ENCODE measurements at regions not wholly inside any gene's neighbourhood (a gene's known extent, or its start where the extent isn't known, plus 50 kb on each side); places are given as distances from the start of the nearest gene placed in this dataset.

DNA sequence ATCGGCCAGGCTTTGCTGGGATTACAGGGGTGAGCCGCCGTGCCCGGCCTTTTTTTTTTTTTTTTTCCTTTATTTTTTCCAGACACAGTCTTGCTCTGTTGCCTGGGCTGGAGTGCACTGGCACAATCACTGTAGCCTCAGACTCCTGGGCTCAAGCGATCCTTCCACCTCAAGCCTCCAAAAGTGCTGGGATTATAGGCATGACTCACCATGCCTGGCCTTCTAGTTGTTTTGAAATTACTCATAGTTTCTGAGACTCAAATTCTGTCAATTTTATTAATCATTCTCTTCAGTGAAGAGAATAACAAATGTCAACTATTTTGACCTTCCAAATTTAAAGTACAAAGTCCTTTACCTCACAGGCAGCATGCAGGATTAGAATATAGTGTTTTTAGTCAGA, 374.5 kb downstream of the PLA2G4A start:
- no peak for TF ChIP-seq POLR2AphosphoS5 (IDR thresholded peaks at IDR 0.05; ENCODE audit: borderline replicate concordance, low read depth, low read length)
- no peak for TF ChIP-seq EZH2 (IDR thresholded peaks at IDR 0.05)
- TF ChIP-seq FOXP2 (optimal IDR thresholded peaks at IDR 0.05; ENCODE audit: control extremely low read depth, extremely low read length, insufficient read depth), result no peak

All from SK-N-MC (cell line).